ENCODE measurements at regions not wholly inside any gene's neighbourhood (a gene's known extent, or its start where the extent isn't known, plus 50 kb on each side); places are given as distances from the start of the nearest gene placed in this dataset.

- TF ChIP-seq CTCF (IDR thresholded peaks at IDR 0.05) = no peak
- no peak for TF ChIP-seq POLR2A (IDR thresholded peaks at IDR 0.05)
These were observed 382.0 kb downstream of the RAD51AP2 start for GRCh38 chr2:17136231-17136630.

All from prostate gland (tissue), 2 donors.